ENCODE measurements at regions not wholly inside any gene's neighbourhood (a gene's known extent, or its start where the extent isn't known, plus 50 kb on each side); places are given as distances from the start of the nearest gene placed in this dataset.
"Not testable (repeated sequence)": the region's sequence is repeated elsewhere in the genome, so short reads cannot be mapped to it uniquely, and the experiment has no call there.

DNA sequence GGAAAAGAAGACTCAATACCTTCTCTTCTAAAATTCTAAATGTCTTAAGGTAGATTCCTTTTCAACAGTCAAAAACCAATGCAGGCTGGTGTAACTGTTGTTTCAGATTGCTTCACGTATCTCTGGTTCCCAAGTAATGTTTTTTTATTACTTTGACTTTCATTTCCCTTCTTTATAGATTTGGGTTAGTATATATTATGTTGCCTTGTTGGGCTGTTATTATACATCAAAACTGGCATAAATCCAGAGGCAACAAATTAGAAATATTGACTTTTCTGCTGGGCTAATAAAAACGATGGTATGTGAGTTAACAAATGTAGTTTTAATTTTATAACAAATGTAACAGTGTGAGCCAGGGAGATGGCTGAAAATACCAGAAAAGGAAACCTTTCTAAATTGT is 444.7 kb upstream of the TENM3 start:
- Histone ChIP-seq H3K9me3 (ENCODE audit: severe bottlenecking) (no peaks in the 10 kb centered on the region), H3K27ac (ENCODE audit: poor library complexity, severe bottlenecking) (no peak overlapping the region), H3K36me3 (ENCODE audit: low read depth) (no peaks in the 10 kb centered on the region), H3K4me1 (ENCODE audit: insufficient read depth, poor library complexity, severe bottlenecking) (peaks cover 10% of the 10 kb centered on the region), H3K27me3 (ENCODE audit: insufficient read depth, poor library complexity, severe bottlenecking) (no peaks in the 10 kb centered on the region), H3K4me3 (ENCODE audit: severe bottlenecking) (no peak overlapping the region)
- TF ChIP-seq CTCF (IDR thresholded peaks at IDR 0.05; ENCODE audit: poor library complexity, severe bottlenecking), result no peak
- DNase-seq (ENCODE audit: low spot score) (no peak), ATAC-seq (ENCODE audit: low read depth) (no peak)

GRCh38 chr4:181799561-181800069 is 443.6 kb upstream of the TENM3 start:
- H3K36me3 ChIP-seq (ENCODE audit: low read depth), result no peaks in the 10 kb centered on the region
- H3K27me3 ChIP-seq (ENCODE audit: insufficient read depth, poor library complexity, severe bottlenecking), result no peaks in the 10 kb centered on the region
- H3K4me3 ChIP-seq (ENCODE audit: severe bottlenecking), result no peak overlapping the region
- no peak for TF ChIP-seq CTCF (IDR thresholded peaks at IDR 0.05; ENCODE audit: poor library complexity, severe bottlenecking)
- H3K9me3 ChIP-seq (ENCODE audit: severe bottlenecking), result no peaks in the 10 kb centered on the region
- ATAC-seq (ENCODE audit: low read depth), result no peak
- peaks cover 10% of the 10 kb centered on the region for H3K4me1 ChIP-seq (ENCODE audit: insufficient read depth, poor library complexity, severe bottlenecking)
- no peak for DNase-seq (ENCODE audit: low spot score)
- H3K27ac ChIP-seq (ENCODE audit: poor library complexity, severe bottlenecking), result no peak overlapping the region

- no peaks in the 10 kb centered on the region for H3K4me1 ChIP-seq (ENCODE audit: insufficient read depth, poor library complexity, severe bottlenecking)
- no peaks in the 10 kb centered on the region for H3K36me3 ChIP-seq (ENCODE audit: low read depth)
- ATAC-seq (ENCODE audit: low read depth), result no peak
- no peak overlapping the region for H3K27ac ChIP-seq (ENCODE audit: poor library complexity, severe bottlenecking)
- H3K27me3 ChIP-seq (ENCODE audit: insufficient read depth, poor library complexity, severe bottlenecking), result no peaks in the 10 kb centered on the region
- no peak for DNase-seq (ENCODE audit: low spot score)
- H3K9me3 ChIP-seq (ENCODE audit: severe bottlenecking), result no peaks in the 10 kb centered on the region
- TF ChIP-seq CTCF (IDR thresholded peaks at IDR 0.05; ENCODE audit: poor library complexity, severe bottlenecking), result no peak
- H3K4me3 ChIP-seq (ENCODE audit: severe bottlenecking), result no peak overlapping the region
Observed at GRCh38 chr4:181802207-181802606, 441.0 kb upstream of the TENM3 start.

DNA sequence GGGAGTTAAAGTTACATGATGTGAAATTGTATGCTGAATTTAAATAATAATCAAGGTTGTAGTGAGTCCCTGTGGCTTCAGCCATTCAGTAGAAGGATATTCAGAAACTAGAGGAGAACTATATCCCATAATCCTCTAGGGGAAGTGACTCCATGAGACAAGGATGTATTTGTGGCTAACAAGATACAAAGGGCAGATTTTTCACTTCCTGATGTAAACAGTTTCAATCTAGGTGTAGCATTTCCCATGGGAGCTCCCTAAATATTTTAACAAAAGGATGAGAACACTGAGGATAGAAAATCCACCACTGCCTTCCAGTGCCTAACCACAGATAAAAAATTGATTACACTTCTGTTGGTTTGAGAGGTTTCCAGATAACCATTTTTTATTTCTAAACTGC is 435.4 kb upstream of the TENM3 start:
- Histone ChIP-seq H3K27me3 (ENCODE audit: insufficient read depth, poor library complexity, severe bottlenecking) (no peaks in the 10 kb centered on the region), H3K4me3 (ENCODE audit: severe bottlenecking) (no peak overlapping the region), H3K27ac (ENCODE audit: poor library complexity, severe bottlenecking) (no peak overlapping the region), H3K4me1 (ENCODE audit: insufficient read depth, poor library complexity, severe bottlenecking) (no peaks in the 10 kb centered on the region), H3K36me3 (ENCODE audit: low read depth) (no peaks in the 10 kb centered on the region), H3K9me3 (ENCODE audit: severe bottlenecking) (no peaks in the 10 kb centered on the region)
- ATAC-seq (ENCODE audit: low read depth), result no peak
- no peak for DNase-seq (ENCODE audit: low spot score)
- TF ChIP-seq CTCF (IDR thresholded peaks at IDR 0.05; ENCODE audit: poor library complexity, severe bottlenecking), result no peak

GRCh38 chr4:181810711-181811110 is 432.5 kb upstream of the TENM3 start:
- no peaks in the 10 kb centered on the region for H3K4me1 ChIP-seq (ENCODE audit: insufficient read depth, poor library complexity, severe bottlenecking)
- DNase-seq (ENCODE audit: low spot score) (no peak), ATAC-seq (ENCODE audit: low read depth) (no peak)
- H3K36me3 ChIP-seq (ENCODE audit: low read depth), result no peaks in the 10 kb centered on the region
- no peaks in the 10 kb centered on the region for H3K27me3 ChIP-seq (ENCODE audit: insufficient read depth, poor library complexity, severe bottlenecking)
- H3K4me3 ChIP-seq (ENCODE audit: severe bottlenecking), result no peak overlapping the region
- H3K9me3 ChIP-seq (ENCODE audit: severe bottlenecking), result no peaks in the 10 kb centered on the region
- TF ChIP-seq CTCF (IDR thresholded peaks at IDR 0.05; ENCODE audit: poor library complexity, severe bottlenecking), result no peak
- H3K27ac ChIP-seq (ENCODE audit: poor library complexity, severe bottlenecking), result no peak overlapping the region

GRCh38 chr4:181811550-181811949 is 431.7 kb upstream of the TENM3 start:
- not testable (repeated sequence) for ATAC-seq (ENCODE audit: low read depth); H3K4me3 ChIP-seq (ENCODE audit: severe bottlenecking); H3K36me3 ChIP-seq (ENCODE audit: low read depth); H3K27me3 ChIP-seq (ENCODE audit: insufficient read depth, poor library complexity, severe bottlenecking); H3K4me1 ChIP-seq (ENCODE audit: insufficient read depth, poor library complexity, severe bottlenecking); DNase-seq (ENCODE audit: low spot score); H3K9me3 ChIP-seq (ENCODE audit: severe bottlenecking); H3K27ac ChIP-seq (ENCODE audit: poor library complexity, severe bottlenecking)

Data from RWPE2 (cell line).